ENCODE measurements at regions not wholly inside any gene's neighbourhood (a gene's known extent, or its start where the extent isn't known, plus 50 kb on each side); places are given as distances from the start of the nearest gene placed in this dataset.

DNA sequence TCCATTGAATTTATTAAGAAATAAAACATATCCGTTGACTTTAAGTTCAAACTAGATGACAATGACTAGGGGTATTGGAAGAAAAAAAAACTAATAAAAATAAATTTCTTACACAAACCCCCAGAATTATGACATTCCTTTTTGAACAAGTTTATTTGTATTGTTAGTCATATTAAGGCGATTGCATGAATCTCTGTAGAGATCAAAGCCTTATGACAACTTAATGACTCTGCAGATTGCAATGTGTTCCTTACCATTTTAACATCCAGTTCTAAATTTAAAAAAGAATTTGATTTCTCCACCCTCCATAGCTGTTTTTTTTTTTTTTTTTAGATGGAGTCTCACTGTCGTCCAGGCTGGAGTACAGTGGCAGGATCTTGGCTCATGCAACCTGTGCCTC, 189.8 kb upstream of the CEP162 start:
- peak; percentile 23 for DNase-seq (ENCODE audit: low read depth)

DNA sequence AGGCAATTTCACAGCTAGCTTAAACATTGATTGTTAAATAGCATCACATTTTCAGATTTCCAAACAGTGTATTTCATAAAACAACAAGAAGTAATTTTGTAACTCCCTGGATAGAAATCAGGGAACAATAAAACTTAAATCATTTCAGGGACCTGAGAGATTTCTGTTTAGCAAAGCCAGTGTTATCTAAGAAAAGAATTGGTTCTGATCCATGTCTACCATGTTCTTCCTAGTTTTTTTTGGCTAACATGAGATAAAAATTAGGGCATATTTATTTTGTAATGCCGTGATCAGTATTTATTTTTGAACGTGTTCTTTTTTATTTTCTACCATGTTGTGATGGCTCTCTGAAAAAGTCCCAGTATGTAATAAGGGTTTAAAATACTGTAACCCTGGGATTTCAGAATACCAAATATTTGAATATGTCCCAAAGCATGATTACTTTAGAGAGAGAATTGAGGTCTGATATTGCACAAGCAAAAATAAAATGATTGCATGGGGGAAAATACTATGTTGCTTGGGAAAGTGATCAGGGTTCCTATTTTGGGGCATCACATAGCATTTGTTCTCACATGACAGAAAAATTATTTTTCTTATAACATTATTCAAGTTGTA, 188.7 kb upstream of the CEP162 start:
- no peak for DNase-seq (ENCODE audit: low read depth)

DNA sequence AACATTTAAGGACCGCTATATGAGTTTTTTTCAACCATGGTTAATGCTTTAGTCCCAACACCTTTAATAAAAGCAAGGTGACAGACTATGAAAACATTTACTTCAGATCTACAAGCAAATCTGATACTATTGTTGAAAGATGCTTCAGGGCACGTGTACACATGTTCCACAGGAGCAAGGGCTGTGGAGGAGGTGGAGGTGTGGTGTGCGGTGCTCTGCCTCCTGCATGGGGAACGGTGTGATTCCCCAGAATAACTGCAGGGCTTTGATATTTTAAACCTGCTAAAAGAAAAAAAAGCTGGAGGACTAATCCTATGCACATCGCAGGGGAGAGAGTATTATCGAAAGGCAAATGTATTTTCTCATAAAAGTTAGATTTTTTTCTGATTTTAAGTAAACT, 188.1 kb upstream of the CEP162 start:
- no peak for DNase-seq (ENCODE audit: low read depth)

- no peak for DNase-seq (ENCODE audit: low read depth)
These were observed 187.6 kb upstream of the CEP162 start for GRCh38 chr6:84415068-84415467.

GRCh38 chr6:84414531-84414930, 187.1 kb upstream of the CEP162 start:
- DNase-seq (ENCODE audit: low read depth): no peak

- DNase-seq (ENCODE audit: low read depth): peak; percentile 36
These were observed 183.7 kb upstream of the CEP162 start for GRCh38 chr6:84411060-84411629.

DNA sequence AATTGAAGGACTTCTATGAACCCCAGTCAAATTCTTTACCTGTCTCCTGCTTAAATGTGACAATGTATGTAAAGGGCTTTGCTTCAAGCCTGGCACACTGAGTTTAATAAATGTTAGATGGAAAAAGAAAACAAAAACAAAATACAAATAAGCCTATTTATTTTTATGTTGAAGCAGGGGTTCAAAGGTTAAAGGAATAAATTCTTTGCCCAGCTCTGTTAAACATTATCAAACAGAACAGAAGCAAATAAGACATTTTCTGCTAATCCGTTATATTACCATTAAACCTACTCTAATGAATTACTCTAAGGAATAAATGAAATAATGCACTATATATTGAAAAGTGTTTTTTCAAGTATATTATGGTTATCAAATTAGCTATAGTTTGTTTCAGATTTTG, 182.5 kb upstream of the CEP162 start:
- DNase-seq (ENCODE audit: low read depth): no peak

GRCh38 chr6:84408028-84408427, 180.6 kb upstream of the CEP162 start:
- DNase-seq (ENCODE audit: low read depth): no peak

DNA sequence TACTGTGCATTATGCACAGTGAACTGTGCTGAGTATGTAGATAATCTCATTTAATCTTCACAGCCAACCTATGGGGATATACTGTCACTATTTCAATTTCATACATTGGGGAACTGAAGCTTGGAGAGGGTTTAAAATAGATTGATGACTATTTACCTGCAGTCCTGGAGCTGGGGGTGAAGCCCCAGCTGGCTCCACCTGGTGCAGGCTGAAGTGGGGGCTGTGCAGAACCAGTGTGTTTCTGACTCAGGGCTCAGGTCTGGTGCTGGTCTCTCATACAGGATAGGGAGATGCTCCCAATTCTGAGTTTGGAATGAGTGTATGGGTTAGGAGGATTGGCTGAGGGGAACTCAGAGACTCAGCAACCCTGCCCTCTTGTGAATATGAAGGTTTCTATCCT, 176.1 kb upstream of the CEP162 start:
- no peak for DNase-seq (ENCODE audit: low read depth)

GRCh38 chr6:84399003-84399402, 171.6 kb upstream of the CEP162 start:
- no peak for DNase-seq (ENCODE audit: low read depth)

DNA sequence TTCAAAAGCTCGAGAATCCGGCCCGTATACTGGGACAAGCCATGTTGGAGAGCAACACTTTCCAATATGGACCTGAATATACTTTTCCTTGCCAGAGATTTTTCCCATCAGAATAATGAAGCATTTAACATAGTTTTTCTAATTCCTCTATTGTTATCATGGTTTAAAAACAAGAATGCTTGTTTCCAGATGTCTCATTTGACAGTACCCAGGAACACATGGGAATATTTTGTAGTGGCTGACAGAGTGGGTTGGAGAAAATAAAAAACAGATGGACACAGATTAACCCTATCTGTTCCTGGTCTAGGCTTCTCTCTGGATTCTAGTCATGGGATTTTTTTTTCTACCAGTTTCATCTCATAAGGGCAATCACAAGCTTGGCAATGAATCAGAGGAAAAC, 164.8 kb upstream of the CEP162 start:
- no peak for DNase-seq (ENCODE audit: low read depth)

- DNase-seq (ENCODE audit: low read depth): no peak
These were observed 163.4 kb upstream of the CEP162 start for GRCh38 chr6:84390851-84391250.

- DNase-seq (ENCODE audit: low read depth): no peak
These were observed 162.9 kb upstream of the CEP162 start for GRCh38 chr6:84390334-84390733.

- no peak for DNase-seq (ENCODE audit: low read depth)
These were observed 151.7 kb upstream of the CEP162 start for GRCh38 chr6:84379142-84379541.

DNA sequence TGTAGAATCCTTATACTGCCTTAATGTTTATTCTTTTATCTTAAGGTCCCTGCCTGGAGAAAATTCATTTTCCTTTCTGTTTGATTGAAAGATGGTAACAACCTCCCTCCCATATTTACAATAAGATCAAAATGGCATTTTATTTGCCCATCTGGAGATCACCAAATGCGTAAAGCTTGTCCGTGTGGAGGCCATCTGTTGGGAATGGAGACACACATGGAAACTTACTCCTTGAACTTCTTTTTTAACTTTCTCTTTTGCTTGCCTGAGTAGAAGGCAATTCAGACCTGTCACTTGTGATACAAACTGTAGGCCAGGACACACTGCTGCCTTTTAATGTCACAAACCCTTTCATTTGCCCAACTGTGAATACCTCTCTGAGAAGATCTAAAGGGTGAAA, 144.8 kb upstream of the CEP162 start:
- DNase-seq (ENCODE audit: low read depth): no peak

DNA sequence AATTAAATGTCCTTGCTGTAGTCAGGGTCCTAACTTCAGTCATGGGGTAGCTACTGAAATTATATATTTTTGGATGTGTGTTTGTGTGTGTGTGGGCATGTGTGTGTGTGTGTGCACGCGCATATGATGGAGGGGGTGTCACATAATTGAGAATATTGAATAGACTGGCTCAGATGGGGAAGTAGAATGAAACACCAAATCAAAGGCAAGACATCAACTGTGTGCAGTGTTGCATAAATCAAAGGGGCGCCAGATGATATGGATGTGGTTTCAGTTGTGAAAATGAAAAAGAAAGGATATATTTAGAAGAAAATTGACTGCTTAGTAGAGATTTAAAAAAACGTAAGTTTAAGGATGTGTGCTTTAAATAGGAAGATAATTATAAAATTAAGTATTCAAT, 144.2 kb upstream of the CEP162 start:
- DNase-seq (ENCODE audit: low read depth): no peak

DNA sequence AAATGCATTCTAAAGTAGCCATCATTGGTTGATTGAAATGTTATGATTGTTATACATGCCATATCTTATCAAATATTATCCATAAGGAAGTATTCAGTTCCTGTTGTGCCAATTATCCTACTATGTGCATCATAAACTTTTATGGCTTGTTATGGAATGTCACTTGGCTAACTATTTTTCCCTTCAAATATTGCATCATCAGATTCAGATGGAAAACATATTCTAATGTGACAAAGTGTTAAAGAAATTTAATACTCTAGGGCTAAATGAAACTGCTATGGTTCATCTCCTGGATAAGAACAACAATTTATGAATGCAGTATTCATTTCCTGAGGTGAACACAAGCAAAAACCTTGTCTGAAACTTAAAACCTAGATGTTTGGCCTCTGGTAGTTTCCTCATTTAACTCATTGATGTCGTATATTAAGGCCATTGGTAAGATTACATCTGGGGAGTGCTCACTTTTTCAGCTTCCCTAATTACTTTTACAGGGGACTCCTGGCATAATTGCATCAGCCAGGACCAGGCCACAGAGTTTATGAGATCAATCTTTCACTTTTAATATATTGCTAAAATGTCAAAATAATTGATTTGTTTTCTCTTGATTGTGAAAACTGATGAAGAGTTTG, 134.9 kb upstream of the CEP162 start:
- DNase-seq (ENCODE audit: low read depth): no peak

- no peak for DNase-seq (ENCODE audit: low read depth)
These were observed 134.1 kb upstream of the CEP162 start for GRCh38 chr6:84361372-84362192.

GRCh38 chr6:84360039-84360438, 132.6 kb upstream of the CEP162 start:
- no peak for DNase-seq (ENCODE audit: low read depth)

DNA sequence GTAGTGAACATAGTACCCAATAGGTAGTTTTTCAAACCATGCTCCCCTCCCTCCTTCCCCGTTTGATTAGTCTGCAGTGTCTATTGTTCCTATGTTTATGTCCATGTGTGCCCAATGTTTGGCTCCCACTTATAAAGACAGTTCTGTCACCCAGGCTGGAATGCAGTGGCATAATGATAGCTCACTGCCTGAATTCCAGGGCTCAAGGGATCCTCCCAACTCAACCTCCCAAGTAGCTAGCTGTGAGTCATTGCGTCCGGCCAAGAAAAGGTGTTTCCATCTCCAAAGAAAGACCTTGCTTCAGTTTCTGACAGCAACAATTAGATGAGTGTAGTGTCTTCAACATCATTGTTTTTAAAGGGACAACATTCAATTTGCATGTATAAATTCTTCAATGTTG, 131.1 kb upstream of the CEP162 start:
- no peak for DNase-seq (ENCODE audit: low read depth)

- no peak for DNase-seq (ENCODE audit: low read depth)
These were observed 130.2 kb upstream of the CEP162 start for GRCh38 chr6:84357631-84358030.

- DNase-seq (ENCODE audit: low read depth): no peak
These were observed 129.5 kb upstream of the CEP162 start for GRCh38 chr6:84356907-84357306.

Data from HS-27A (cell line).